ENCODE measurements at regions not wholly inside any gene's neighbourhood (a gene's known extent, or its start where the extent isn't known, plus 50 kb on each side); places are given as distances from the start of the nearest gene placed in this dataset.

DNA sequence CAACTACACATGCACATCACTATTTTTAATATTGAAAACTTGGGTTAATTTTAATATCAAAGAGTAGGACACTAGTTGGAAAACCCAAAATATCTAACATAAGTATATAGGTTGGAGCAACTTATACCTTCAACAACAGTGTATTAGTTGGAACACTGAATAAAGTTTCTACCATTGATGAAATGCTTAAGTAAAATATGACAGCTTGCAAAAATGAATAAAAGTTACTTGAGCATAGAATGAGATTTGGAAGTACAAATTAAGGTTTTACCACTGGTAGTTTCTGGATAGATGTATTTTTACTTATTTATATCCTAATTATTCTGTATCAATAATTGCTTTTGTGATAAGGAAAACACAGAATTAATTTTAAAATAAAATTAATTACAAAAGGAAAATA is 1079.6 kb downstream of the ADGRL3 start:
- Histone ChIP-seq H3K9me2 (replicated peaks; ENCODE audit: control insufficient read depth, low read length) (no peaks in the 10 kb centered on the region), H3K27ac (ENCODE audit: low read depth, low read length) (no peak overlapping the region), H3K4me1 (ENCODE audit: control insufficient read depth, low read length) (no peaks in the 10 kb centered on the region), H3K4me3 (ENCODE audit: low read length) (no peak overlapping the region), H3F3A (ENCODE audit: control insufficient read depth, insufficient read depth) (no peaks in the 10 kb centered on the region), H4K20me1 (ENCODE audit: control insufficient read depth, insufficient read depth, low read depth, low read length) (no peaks in the 10 kb centered on the region), H3K9me3 (ENCODE audit: control insufficient read depth, insufficient read depth, low read length) (no peaks in the 10 kb centered on the region), H3K79me2 (ENCODE audit: control insufficient read depth, low read length) (no peaks in the 10 kb centered on the region), H3K36me3 (ENCODE audit: control insufficient read depth, low read length) (no peaks in the 10 kb centered on the region), H3K27me3 (ENCODE audit: control insufficient read depth, low read length) (no peaks in the 10 kb centered on the region), H3K4me2 (ENCODE audit: low read length) (no peak overlapping the region)
- TF ChIP-seq EZH2phosphoT487 (IDR thresholded peaks at IDR 0.05; ENCODE audit: borderline replicate concordance, low read length), result no peak
- TF ChIP-seq, protein P1, sequence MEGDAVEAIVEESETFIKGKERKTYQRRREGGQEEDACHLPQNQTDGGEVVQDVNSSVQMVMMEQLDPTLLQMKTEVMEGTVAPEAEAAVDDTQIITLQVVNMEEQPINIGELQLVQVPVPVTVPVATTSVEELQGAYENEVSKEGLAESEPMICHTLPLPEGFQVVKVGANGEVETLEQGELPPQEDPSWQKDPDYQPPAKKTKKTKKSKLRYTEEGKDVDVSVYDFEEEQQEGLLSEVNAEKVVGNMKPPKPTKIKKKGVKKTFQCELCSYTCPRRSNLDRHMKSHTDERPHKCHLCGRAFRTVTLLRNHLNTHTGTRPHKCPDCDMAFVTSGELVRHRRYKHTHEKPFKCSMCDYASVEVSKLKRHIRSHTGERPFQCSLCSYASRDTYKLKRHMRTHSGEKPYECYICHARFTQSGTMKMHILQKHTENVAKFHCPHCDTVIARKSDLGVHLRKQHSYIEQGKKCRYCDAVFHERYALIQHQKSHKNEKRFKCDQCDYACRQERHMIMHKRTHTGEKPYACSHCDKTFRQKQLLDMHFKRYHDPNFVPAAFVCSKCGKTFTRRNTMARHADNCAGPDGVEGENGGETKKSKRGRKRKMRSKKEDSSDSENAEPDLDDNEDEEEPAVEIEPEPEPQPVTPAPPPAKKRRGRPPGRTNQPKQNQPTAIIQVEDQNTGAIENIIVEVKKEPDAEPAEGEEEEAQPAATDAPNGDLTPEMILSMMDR (IDR thresholded peaks at IDR 0.05; ENCODE audit: low read depth, low read length, poor library complexity, severe bottlenecking), result no peak

DNA sequence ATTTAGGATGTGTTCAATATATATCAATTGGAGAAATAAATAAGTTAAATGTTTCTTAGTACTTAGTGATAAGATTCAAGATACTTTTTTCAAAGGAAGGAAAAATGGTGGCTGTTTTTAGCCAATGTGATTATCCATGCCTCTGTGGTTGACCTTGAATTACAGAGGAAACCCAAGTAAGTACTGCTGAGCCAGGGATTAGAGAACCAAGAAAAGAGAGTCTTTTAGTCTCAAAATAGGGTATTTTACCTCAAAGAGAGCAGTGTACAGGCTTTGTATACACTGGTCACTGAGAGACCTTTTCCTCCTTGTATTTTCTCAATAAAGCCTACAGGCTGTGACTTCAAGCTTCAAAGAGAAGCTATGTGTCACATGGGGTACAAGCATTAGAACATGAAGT is 1075.3 kb downstream of the ADGRL3 start:
- Histone ChIP-seq H3K4me1 (ENCODE audit: control insufficient read depth, low read length) (no peaks in the 10 kb centered on the region), H3K27ac (ENCODE audit: low read depth, low read length) (no peak overlapping the region), H3K9me3 (ENCODE audit: control insufficient read depth, insufficient read depth, low read length) (no peaks in the 10 kb centered on the region), H3K9me2 (replicated peaks; ENCODE audit: control insufficient read depth, low read length) (no peaks in the 10 kb centered on the region), H3K27me3 (ENCODE audit: control insufficient read depth, low read length) (no peaks in the 10 kb centered on the region), H3F3A (ENCODE audit: control insufficient read depth, insufficient read depth) (no peaks in the 10 kb centered on the region), H3K36me3 (ENCODE audit: control insufficient read depth, low read length) (no peaks in the 10 kb centered on the region), H3K79me2 (ENCODE audit: control insufficient read depth, low read length) (no peaks in the 10 kb centered on the region), H3K4me3 (ENCODE audit: low read length) (no peak overlapping the region), H4K20me1 (ENCODE audit: control insufficient read depth, insufficient read depth, low read depth, low read length) (no peaks in the 10 kb centered on the region), H3K4me2 (ENCODE audit: low read length) (no peak overlapping the region)
- TF ChIP-seq, protein P1 (IDR thresholded peaks at IDR 0.05; ENCODE audit: low read depth, low read length, poor library complexity, severe bottlenecking), result no peak
- no peak for TF ChIP-seq EZH2phosphoT487 (IDR thresholded peaks at IDR 0.05; ENCODE audit: borderline replicate concordance, low read length)

DNA sequence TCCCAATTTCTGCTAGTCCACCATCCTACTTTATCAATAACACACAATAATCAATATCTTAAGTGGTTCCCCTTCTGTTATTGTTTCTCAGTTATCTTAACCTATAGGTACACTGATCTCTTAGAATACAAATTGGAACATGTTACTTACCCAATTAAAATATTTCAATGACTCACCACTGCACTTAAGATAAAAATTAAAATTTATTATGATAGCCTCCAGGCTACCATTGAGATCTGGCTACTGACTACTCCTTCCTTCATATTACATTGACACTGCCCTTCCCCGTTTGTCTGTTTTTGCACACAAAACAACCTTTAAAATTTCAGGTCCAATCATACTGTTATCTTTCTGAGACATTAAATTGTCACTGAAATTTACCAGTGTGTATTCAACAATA is 1074.7 kb downstream of the ADGRL3 start:
- Histone ChIP-seq H3K36me3 (ENCODE audit: control insufficient read depth, low read length) (no peaks in the 10 kb centered on the region), H3K9me2 (replicated peaks; ENCODE audit: control insufficient read depth, low read length) (no peaks in the 10 kb centered on the region), H3K4me3 (ENCODE audit: low read length) (no peak overlapping the region), H3K9me3 (ENCODE audit: control insufficient read depth, insufficient read depth, low read length) (no peaks in the 10 kb centered on the region), H3K27me3 (ENCODE audit: control insufficient read depth, low read length) (no peaks in the 10 kb centered on the region), H3K4me1 (ENCODE audit: control insufficient read depth, low read length) (no peaks in the 10 kb centered on the region), H3K27ac (ENCODE audit: low read depth, low read length) (no peak overlapping the region), H3F3A (ENCODE audit: control insufficient read depth, insufficient read depth) (no peaks in the 10 kb centered on the region), H4K20me1 (ENCODE audit: control insufficient read depth, insufficient read depth, low read depth, low read length) (no peaks in the 10 kb centered on the region), H3K79me2 (ENCODE audit: control insufficient read depth, low read length) (no peaks in the 10 kb centered on the region), H3K4me2 (ENCODE audit: low read length) (no peak overlapping the region)
- TF ChIP-seq EZH2phosphoT487 (IDR thresholded peaks at IDR 0.05; ENCODE audit: borderline replicate concordance, low read length), result no peak
- TF ChIP-seq, protein P1 (IDR thresholded peaks at IDR 0.05; ENCODE audit: low read depth, low read length, poor library complexity, severe bottlenecking), result no peak

DNA sequence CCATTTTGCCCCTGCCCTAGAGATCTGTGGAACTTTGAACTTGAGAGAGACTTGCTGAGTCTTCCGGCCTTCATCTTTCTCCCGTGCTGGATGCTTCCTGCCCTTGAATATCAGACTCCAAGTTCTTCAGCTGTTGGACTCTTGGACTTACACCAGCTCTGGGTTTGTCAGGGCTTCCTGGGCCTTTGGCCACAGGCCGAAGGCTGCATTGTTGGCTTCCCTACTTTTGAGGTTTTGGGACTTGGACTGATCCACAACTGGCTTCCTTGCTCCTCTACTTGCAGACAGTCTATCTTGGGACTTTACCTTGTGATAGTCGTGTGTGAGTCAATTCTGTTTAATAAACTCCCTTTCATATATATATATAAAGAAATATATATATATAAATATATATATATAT is 1071.0 kb downstream of the ADGRL3 start:
- no peaks in the 10 kb centered on the region for H3K9me3 ChIP-seq (ENCODE audit: control insufficient read depth, insufficient read depth, low read length)
- H3K4me3 ChIP-seq (ENCODE audit: low read length), result no peak overlapping the region
- no peaks in the 10 kb centered on the region for H3K27me3 ChIP-seq (ENCODE audit: control insufficient read depth, low read length)
- no peak overlapping the region for H3K27ac ChIP-seq (ENCODE audit: low read depth, low read length)
- H3K36me3 ChIP-seq (ENCODE audit: control insufficient read depth, low read length), result no peaks in the 10 kb centered on the region
- no peaks in the 10 kb centered on the region for H3F3A ChIP-seq (ENCODE audit: control insufficient read depth, insufficient read depth)
- H3K4me2 ChIP-seq (ENCODE audit: low read length), result no peak overlapping the region
- no peaks in the 10 kb centered on the region for H3K4me1 ChIP-seq (ENCODE audit: control insufficient read depth, low read length)
- H4K20me1 ChIP-seq (ENCODE audit: control insufficient read depth, insufficient read depth, low read depth, low read length), result no peaks in the 10 kb centered on the region
- no peaks in the 10 kb centered on the region for H3K9me2 ChIP-seq (replicated peaks; ENCODE audit: control insufficient read depth, low read length)
- H3K79me2 ChIP-seq (ENCODE audit: control insufficient read depth, low read length), result no peaks in the 10 kb centered on the region
- TF ChIP-seq EZH2phosphoT487 (IDR thresholded peaks at IDR 0.05; ENCODE audit: borderline replicate concordance, low read length), result no peak
- TF ChIP-seq, protein P1 (IDR thresholded peaks at IDR 0.05; ENCODE audit: low read depth, low read length, poor library complexity, severe bottlenecking), result no peak

Data from DOHH2 (cell line).